Limb (tissue), 2 donors: ENCODE measurements at regions not wholly inside any gene's neighbourhood (a gene's known extent, or its start where the extent isn't known, plus 50 kb on each side); places are given as distances from the start of the nearest gene placed in this dataset.

Experiments used
- DNase-seq, 2 donors: peaks; one replicate each; pipeline ENCODE4 v3.0.0-alpha.2; 2016; ENCODE audit errors: extremely low spot score in 2 of 2

DNA sequence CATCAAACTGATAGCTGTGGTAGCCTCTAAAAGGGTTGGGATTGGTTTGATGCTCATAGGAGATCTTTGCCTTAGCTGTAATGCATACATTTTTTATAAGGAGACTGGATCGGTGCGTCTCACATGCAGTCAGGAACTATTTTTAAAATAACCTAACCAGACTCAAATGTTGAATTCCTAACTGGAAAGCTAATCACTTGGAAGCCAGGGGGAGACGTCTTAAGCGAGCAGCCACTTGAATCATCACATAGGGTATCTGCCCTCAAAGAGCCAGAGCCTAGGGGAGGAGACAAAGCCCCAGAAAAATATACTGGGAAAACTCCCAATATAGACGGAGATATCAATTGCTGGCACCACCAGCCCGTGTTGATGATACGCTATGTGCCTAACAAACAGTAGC lies 61.7 kb upstream of the PUM1 start:
- no peak for DNase-seq

DNA sequence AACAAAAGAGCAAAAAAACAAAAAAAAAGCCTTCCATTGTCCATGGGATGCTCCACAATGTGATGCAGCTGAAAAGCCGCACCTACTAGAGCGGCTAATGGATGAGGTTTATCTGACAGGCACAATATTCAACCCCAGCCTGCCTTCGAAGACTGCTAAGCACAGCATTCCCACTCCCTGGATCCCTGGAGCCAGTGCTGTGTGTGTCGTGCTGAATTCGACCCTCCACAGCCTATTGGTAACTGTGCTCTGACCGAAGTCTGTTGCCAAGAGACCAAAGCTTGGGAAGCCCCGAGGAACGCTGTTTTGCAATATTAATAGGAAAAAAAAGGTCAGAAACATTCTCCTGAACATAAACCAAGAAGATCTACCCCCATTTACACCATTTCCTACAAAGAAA lies 57.2 kb upstream of the PUM1 start:
- no peak for DNase-seq

DNA sequence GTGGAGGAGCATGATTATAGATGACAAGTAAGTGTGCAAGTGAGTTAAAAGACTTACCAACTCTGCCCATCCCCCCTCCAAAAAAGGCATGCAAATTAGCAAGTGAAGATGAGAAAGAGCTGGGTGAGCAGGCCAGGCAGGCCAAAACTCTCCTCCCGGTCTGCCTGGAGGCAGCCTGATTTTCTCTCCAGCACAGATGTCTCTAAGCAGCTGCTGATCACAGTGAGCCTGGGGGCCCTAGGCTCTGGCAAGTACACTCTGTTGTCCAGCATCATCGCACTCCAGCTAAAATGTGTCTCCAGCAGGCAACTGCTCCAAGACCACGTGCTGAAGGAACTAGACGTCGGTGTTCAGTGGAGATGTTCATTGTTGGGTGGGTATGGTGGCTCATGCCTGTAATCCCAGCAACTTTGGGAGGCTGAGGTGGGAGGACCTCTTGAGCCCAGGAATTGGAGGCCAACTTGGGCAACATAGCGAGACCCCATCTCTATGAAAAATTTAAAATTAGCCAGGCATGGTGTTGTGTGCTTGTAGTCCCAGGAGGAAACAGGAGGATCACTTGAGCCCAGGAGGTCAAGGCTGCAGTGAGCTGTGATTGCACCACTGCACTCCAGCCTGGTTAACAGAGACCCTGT lies 56.7 kb upstream of the PUM1 start:
- DNase-seq, result peak in 1 of 2 donors; percentile 33

DNA sequence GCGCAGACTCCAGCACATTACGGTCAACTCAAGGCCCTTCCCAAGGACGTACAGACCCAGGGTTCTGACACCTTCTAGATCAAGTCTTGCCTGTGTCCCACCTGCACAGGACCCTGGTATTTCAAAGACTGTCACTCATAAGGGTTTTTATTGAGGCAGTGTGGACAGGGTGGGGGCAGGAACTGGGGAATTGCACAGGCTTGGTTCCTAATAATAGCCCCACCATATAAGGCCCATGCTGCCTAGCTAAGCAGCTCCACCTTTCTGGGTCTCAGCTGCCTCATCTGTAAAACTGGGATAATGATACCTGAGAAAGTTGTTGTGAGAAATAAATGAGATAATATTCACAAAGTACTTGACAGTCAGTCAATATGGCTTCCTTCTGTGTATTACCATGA lies 55.3 kb upstream of the PUM1 start:
- no peak for DNase-seq

DNA sequence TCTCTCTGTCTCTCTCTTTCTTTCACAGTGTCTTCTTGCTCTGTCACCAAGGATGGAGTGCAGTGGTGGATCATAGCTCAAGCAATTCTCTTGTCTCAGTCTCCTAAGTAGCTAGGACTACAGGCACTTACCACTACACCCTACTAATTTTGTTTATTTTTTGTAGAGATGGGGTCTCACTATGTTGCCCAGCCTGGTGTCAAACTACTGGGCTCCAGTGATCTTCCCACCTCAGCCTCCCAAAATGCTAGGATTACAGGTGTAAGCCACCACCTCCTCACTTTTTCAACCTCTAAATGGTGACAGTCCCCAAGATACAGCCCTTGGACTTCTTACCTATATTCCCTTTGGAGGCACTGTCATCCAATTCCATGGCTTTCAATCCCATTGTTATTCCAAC lies 50.5 kb upstream of the PUM1 start:
- no peak for DNase-seq
